GM03348 (cell line): ENCODE measurements at regions not wholly inside any gene's neighbourhood (a gene's known extent, or its start where the extent isn't known, plus 50 kb on each side); places are given as distances from the start of the nearest gene placed in this dataset.
"Not testable (repeated sequence)": the region's sequence is repeated elsewhere in the genome, so short reads cannot be mapped to it uniquely, and the experiment has no call there.

ENCODE experiments used
- DNase-seq: peaks from one replicate; pipeline ENCODE4 v3.0.0; 2012; ENCODE audit warnings: low spot score

- peak; percentile 37 for DNase-seq
Observed at GRCh38 chr11:86749821-86750401, 50.4 kb upstream of the PRSS23 start.

DNA sequence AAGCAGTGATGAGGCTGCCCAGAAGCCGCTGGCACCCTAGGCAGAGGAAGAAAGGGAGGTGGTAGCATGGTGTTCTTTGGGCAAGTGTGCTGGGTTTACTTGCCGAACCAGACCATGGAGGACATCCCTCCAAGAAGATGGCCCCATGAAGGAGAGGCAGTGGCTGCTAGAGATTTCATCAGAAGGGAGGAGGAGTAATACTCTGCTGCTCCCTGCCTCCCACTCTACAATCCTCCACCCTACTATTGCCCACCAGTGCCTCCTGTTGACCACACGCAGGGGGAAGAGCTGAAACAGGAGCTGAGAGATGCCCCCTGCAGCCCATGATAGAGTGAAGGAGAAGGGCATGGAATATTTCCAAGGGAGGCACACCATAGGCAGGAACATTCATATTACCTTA is 51.0 kb upstream of the PRSS23 start:
- DNase-seq, result peak; percentile 10

GRCh38 chr11:86748296-86748695 is 52.0 kb upstream of the PRSS23 start:
- DNase-seq, result peak; percentile 85

DNA sequence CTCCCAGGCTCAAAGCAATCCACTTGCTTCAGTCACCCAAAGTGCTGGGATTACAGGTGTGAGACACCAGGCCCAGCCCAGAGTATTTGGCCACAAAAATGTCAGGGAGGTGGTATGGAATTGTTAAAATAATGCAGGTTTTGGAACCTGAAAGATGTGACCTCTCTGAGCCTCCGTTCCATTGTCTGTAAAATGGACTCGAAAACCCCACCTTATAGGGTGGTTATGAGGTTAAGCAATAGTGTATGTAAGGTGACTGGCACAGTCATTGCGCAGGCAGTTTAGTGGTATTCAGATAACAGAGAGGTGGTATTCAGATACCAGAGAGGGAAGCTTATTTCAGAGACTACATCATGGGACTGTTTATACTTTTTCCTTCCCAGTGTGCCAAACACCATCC is 52.5 kb upstream of the PRSS23 start:
- no peak for DNase-seq

DNA sequence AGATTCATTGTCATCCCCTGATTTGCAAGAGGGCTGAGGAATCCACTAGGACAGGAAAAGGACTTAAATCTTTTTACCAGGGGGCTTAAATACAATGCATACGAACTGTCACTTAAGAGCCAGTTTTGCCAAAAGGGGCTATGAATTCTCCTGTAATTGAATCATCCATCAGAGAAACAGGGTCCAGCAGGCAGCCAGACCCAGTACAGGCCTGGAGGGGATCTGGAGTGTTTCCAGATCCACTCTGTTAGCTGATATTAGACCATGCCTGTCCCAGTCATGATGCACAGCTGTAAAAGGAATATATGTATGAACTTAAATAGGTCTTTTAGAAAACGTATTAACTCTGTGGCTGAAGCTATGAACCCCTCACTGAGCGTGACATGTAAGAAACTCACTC is 53.8 kb upstream of the PRSS23 start:
- DNase-seq, result no peak

GRCh38 chr11:86745571-86745970 is 54.8 kb upstream of the PRSS23 start:
- DNase-seq, result no peak

GRCh38 chr11:86743223-86744118 is 56.9 kb upstream of the PRSS23 start:
- peak; percentile 74 for DNase-seq

GRCh38 chr11:86741839-86742805 is 58.2 kb upstream of the PRSS23 start:
- peak; percentile 30 for DNase-seq

- no peak for DNase-seq
Observed at GRCh38 chr11:86741484-86741835, 58.9 kb upstream of the PRSS23 start.

GRCh38 chr11:86740628-86741483 is 59.5 kb upstream of the PRSS23 start:
- peak; percentile 70 for DNase-seq

- DNase-seq, result no peak
Observed at GRCh38 chr11:86738568-86738967, 61.8 kb upstream of the PRSS23 start.

- DNase-seq, result peak; percentile 40
Observed at GRCh38 chr11:86737737-86738136, 62.6 kb upstream of the PRSS23 start.

- no peak for DNase-seq
Observed at GRCh38 chr11:86737230-86737629, 63.1 kb upstream of the PRSS23 start.

DNA sequence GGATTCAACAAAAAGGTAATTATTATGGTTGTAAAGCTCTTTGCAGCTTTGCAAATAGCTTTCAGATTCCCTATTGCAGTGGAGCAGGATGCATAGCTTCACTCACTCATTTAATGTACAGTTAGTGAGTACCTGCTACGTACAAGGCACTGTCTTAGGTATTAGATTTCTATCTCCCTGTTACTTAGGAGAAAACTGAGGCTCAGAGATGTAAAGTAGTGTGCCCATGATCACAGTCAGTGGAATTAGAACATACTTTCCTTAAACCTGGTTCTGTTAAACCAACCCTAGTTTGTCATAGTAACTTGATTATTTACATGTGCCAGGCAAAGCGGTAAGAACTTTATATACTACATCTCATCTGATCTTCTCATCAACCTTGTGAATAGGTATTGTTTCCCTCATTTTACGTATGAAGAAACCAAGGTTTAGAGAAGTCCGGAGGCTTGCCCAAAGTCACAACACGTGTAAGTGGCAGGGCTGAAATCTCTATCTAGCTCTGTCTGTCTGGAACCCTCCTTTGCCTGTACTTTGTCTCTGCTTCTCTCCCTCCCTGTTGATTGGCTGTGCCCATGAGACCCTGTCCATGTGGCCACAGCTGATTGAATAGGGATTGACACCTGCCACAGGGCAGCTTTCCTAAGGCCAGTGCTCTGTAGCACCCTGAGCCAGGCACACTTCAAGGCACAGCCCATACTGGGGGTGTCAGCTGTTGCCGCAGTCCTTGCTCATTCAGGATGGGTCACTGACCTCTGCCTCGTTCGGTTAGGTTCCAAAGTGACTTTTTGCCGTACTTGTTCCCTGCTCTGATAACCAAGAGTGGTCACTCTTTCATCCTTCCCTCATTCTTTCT is 63.8 kb upstream of the PRSS23 start:
- DNase-seq, result no peak

DNA sequence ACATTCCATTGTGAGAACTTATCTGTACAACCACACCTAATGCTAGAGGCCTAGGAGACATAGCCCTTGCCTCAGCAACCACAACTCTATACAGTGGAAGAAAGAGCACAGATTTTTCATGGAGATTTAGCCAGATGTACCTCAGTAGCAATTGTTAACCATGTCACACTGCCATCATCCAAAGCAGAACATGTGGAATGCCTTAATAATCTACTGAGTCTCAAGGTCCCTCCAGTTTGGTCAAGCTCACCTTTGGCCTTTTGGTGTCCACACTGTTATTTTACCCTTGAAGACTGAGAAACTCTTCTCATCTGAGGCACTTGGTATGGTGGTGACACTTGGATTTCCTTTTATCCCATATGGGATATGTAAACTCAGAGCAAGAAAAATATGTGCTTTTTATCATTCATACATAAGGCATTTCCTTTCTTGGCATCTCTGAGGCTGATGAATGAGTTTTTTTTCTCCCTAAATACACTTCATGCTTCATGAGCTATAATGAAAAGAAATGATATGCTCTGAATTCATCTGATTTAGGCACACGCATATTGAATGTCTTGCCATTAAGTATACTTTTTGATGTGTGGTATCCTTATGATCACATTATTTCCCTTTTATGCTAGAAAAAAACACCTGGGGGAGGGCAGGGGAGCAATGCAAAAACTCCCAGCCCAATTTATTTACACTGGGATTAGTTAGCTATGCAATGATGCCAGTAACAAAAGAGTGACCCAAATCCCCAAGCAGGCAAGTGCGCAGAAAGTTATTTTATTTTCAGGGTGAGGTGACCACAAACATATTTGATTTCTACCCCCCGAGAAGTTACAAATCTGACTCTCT is 63.3 kb upstream of the ME3 start:
- DNase-seq, result peak; percentile 52

- not testable (repeated sequence) for DNase-seq
Observed at GRCh38 chr11:86732739-86733138, 60.3 kb upstream of the ME3 start.

GRCh38 chr11:86732286-86732685 is 59.9 kb upstream of the ME3 start:
- DNase-seq, result not testable (repeated sequence)

- not testable (repeated sequence) for DNase-seq
Observed at GRCh38 chr11:86729576-86729975, 57.2 kb upstream of the ME3 start.

DNA sequence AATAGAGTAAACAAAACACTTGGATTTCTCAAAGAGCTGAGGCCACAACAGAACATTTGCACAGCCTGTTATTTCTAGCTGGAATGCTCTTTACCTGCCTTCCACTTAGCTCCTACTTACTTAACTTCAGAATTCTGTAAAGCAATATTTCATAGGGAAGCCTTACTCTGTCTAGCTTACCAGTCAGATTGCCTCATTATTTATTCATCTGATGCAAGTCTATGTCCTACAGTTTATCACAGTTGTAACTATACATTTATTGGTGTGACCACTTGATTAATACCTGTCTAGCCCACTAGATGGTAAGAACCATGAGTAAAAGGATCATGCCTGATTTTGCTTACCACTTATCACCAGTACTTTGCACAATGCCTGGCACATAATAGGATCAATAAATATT is 56.1 kb upstream of the ME3 start:
- DNase-seq, result no peak
